ENCODE measurements at regions not wholly inside any gene's neighbourhood (a gene's known extent, or its start where the extent isn't known, plus 50 kb on each side); places are given as distances from the start of the nearest gene placed in this dataset. TPM values are rescaled to one million over a fixed set of nuclear protein-coding genes. Genes with fewer than 3 reads are reported as not detected.

Small RNAs in the stretch of these regions (small RNA-seq; reads per million reads assigned to genes)
- not detected for gene AC098614.2
- gene RF00019: not detected
